NOMO-1 treated with DMSO at 0.1 percent for 48 hours (cell line): ENCODE measurements at regions not wholly inside any gene's neighbourhood (a gene's known extent, or its start where the extent isn't known, plus 50 kb on each side); places are given as distances from the start of the nearest gene placed in this dataset.

ENCODE experiments used
- DNase-seq: peaks from one replicate; lab custom pipeline; 2025; ENCODE audit not compliant: unreplicated experiment; lab: John Stamatoyannopoulos, UW

DNA sequence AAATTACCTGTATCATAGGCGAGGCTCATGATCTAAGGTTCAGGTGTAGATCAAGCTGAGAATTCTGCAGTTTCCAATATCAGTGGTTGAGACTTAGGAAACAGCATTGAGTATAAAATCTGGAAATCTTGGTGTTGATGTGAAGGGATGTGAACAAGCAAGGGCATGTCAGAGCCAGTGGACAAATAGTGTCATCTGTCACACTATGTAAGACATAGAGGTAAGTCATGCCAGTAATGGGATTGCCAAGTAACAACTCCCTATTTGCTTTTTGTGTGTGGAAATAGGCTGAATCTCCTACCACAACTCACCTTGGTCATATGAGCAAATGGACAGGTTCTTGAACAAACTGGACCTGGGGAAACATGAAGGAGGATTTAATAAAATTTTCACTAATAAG is 334.5 kb upstream of the EMCN start:
- DNase-seq = no peak

DNA sequence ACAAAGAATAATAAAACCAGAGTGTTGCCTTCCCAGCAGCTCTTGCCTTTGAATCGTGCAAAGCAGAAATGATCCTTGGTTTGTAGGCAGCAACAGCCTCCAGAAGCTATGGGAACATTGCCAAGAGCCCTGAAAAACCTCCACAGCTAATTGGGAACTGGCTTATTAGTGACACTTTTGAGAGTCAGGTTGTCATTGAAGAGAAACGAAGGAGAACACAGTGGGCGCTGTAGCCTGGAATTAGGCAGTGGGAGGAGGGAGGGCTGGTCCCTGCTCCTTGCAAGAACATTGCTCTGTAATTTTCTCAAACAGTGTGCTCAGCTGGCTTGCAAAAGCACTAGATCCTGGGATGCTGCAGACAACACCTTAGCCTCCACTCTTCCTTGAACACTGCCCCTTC is 331.5 kb upstream of the EMCN start:
- DNase-seq = no peak

DNA sequence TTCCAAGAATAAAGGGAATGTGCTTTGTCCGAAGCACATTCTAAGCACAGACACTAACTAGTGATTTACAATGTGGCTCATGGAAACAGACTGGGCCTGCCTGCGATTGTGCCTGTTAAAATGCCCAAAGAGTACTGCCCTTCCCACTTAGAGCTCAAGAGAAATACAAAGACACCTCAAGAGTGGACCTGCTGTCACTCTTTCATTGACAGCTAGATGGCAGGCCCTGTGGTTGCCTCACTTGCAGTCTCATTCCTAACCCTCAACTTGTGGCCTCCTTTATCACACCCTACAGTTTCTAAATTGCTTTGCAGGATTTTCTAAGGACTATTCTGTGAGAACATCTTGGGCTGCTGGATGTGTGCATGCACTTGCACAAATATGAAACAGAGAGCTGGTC is 331.0 kb upstream of the EMCN start:
- no peak for DNase-seq

DNA sequence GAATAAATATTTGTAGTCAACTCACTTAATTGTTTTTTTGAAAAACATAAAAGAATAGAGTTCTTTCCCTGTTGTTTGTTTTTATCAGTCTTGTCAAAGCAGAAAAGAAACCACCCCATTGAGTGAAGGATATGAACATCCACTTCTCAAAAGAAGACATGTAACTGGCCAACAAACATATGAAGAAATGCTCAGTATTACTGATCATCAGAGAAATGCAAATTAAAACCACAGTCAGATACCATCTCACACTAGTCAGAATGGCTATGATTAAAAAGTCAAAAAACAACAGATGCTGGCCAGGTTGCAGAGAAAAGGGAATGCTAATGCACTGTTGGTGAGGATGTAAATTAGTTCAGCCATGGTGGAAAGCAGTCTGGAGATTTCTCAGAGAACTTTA is 326.1 kb upstream of the EMCN start:
- no peak for DNase-seq

DNA sequence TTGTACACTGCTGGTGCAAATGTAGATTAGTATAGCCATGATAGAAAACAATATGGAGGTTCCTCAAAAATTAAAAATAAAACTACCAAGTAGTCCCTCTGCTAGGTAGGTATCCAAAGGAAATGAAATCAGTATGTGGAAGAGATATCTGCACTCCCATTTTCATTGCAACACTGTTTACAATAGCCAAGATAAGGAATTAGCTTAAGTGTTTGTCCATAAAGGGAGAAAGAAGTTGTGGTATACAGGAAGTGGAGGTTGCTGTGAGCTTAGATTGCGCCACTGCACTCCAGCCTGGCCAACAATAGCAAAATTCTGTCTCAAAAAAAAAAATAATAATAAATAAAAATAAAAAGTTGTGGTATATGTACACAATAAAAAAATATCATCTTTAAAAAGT is 325.0 kb upstream of the EMCN start:
- no peak for DNase-seq

DNA sequence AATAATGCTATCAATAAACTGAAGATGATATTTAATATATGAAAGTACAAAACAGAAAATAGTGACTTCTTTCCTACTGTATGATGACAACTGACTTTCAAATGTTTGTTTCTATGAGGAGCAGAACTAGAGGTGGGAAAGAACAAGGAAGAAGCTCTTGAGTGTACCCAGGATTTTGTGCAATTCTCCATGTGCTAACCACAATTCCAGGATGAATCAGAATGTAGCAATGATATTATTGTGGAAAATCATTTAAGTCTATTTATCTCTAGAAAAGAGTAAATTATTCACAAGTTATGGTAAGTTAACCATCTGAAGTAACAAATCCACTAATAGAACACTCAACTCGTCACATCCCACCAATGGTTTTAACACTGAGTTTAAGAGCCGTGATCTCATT is 324.1 kb upstream of the EMCN start:
- no peak for DNase-seq

DNA sequence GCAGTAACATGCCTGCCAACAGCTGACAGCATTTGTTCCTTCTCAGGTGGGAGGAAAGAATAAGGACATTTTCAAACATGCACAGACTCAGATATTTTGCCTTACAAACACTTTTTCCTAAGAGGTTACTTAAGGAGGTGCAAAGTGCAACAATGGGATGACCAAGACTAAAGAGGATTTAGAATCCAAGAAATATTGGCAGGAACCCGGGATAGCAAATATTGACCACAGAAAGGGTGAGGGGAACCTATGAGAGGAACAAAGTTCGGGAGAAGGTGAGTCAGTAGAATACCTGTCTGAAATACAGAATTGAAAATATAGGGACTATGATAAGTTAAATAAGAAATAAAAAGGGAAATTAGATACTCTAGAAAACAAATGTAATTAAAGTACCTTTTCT is 321.9 kb upstream of the EMCN start:
- DNase-seq = no peak

DNA sequence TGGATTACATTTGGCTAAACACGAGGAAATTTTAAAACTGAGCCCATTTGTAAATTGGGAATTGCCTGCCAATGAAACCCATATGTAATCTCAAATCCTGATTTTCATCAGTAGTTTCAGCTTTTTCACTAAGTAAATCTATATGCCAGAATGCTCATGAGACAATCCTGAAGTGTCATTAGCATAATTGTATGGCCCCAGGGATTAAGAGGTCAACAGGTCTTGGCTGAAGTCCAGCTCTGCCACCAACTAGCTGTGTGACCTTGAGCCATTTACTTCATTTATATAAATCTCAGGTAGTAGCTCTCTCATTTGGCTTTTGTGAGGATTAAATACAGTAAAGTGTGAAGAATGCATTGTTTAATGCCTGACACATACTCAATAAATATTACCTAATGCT is 320.5 kb upstream of the EMCN start:
- DNase-seq = no peak

DNA sequence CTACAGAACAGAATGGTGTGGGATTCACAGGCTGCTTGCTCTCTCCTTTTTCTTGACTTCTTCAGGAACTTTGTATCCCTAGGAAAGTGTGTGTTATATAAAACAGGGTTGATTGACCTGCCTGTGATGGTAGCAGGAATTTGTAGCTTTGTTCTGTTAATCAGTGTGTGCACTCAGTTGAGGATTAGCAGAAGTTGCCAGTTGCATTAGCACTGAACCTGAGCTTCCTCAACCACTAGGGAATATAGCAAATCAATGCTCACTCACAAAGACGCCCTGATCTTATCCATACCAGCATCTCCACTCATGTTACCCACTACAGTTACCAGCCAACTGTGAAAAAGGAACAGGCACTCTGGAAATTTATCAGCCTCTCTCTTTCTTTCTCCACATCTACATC is 319.1 kb upstream of the EMCN start:
- DNase-seq = no peak

DNA sequence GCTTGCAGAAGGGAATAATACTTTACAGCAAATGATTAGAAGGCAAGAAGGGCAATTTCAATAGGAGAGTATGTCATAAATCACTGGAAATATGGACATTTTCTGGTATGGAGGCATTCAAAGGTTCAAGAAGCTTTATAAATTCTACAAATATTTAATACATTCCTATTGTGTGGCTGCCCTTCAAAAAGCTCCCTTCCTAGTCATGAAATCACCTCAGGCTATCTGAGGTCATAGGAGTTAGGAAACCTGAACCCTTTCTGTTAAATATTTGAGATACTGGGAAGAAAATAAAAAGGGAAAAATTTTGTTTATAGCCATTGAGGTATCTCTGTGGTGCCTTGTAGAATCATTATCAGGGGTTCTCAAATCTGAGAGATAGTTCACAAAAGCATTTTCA is 316.8 kb upstream of the EMCN start:
- no peak for DNase-seq

DNA sequence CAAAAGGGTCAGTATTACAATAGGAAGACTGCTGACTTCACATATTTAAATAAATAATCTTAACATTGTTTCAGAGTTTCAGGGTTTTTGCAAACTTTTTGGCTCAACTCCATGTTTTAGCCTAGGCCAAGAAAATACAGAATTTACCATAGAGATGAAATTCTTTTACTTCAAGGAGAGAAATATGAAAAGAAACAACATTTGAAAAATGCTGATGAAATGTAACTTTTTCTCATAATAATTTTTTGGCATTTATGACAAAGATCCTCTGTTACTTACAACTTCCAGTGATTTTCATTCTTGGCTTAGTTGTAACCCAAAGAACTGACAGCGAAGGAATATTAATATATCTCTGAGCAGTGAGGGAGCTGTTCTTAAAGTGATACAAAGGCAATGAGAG is 316.1 kb upstream of the EMCN start:
- no peak for DNase-seq

DNA sequence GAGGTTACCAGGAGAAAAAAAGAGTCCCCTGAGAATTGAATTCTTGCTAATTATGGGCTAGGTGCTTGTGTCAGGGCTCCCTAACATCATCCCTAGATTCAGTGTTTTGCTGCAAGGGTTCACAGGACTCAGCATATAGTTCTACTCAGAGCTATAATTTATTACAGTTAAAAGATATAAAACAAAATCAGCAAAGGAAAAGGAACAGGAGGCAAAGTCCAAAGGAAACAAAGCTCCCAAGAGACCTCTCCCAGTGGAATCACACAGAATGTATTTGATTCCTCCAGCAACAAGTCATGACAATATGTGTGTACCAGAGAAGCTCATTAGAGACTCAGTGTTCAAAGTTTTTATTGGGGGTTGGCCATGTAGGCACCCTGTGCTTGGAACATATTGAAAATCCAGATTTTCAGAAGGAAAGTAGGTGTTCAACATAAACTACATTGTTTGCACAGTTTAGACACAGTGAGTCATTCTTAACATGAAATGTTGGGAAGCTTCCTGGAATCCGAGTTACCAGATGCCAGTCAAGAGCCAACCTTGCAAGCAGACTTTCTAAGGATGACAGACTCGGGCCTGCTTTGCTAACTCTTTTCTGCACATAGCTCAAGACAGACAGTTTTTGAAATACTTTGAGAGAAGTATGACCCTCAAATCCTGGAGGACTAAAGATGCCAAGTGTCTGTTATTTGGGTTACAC is 311.3 kb upstream of the EMCN start:
- no peak for DNase-seq

DNA sequence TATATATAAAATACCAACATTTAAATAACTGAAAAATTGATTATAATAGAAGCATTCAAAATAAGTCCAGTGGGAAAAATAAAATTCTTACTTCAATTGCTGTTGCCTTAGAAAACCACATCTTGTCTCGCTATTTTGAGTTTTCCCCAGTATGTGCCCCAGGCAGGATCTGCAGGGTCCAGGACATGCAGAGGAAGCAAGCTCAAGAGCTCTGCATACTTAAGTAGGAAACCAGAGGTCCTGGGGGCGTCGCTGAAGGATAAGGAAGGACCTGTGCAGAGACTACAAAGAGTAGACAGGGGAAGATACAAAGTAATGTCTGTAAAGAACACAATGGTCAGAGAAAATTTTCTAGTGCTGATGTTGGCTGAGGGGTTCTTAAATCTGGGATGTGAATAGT is 310.5 kb upstream of the EMCN start:
- DNase-seq = no peak

DNA sequence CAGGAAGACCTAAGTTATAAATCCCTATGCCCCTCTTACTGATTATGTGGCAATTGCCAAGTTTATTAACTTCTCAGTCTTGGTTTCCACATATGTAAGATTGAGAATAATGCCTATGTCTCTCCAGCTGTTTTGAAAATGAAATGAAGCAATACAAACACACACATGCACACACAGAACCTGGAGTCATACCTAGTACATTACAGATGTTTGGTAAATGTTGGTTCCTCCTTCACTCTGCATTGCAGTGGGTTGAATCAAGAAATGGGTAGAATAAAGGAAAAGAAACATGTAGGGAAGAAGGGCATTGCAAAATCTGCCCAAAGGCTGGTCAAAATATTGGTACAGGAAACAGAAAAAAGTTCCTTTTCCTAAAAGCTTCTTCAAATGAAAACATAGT is 309.9 kb upstream of the EMCN start:
- DNase-seq = no peak

DNA sequence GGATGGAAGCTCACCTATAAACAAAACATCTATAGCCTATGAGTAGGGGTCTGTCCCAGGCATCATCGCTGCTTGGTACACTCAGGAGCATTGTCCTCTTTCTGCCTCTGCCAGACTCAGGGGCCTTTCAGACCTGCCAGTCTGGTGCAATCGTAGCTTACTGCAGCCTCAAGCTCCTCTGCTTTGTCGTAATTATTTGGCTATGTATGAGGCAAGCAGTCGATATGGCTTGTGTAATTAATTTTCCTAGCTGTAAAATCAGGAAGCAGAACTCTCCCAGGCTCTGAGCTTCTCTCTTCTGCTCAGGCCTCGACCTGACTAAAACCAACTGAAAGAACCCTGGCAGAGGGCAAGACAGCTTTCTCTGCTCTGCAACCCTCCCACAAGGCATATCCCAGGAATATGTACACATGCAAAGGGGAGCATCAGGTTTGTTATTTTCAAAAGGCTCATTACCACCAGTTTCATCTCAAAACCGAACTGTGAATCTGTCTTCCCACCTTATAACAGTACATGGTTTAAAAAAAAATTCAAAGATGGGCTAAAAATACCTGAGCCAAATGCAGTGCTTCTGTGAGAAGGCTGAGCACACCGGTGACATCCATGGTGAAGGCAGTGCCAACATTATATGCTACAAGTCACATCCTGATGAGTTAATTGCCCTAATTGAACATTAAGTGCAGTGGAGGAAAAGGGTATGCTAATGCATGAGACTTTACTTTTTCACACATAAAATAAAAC is 309.2 kb upstream of the EMCN start:
- peak; percentile 88 for DNase-seq

DNA sequence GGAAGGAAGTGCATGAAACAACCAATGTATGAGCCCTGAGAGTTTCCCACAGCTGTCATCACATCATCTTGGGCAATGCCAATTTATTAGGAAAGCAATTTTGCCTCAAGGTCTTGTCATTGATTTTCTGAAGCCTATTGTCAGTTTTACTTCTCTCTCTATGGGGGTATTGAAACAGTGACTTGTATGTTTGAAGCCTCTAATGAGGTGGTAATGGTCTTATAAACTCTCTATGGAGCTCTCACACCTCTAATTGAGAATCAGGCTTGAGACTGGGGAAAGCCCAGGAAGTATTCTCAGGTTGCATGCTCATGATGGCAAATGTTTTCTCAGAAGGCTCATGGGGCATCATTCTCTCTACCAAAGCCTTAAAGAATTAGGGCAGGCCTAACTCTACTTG is 308.2 kb upstream of the EMCN start:
- DNase-seq = no peak

DNA sequence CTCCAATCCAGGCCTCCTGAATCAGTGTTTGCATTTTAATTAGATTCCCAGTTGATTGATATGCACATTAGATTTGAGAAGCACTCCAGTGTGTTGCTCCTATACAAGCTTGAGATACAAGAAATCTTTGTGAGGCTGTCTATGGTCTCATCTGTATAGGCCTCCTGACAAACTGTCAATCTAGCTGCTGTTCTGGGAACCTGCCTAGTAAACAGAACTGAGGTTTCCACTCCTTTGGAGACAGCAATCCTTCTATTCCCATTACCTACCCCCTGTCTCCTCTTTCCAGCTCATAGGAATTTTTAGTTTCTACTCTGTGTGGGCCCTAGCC is 306.1 kb upstream of the EMCN start:
- no peak for DNase-seq

DNA sequence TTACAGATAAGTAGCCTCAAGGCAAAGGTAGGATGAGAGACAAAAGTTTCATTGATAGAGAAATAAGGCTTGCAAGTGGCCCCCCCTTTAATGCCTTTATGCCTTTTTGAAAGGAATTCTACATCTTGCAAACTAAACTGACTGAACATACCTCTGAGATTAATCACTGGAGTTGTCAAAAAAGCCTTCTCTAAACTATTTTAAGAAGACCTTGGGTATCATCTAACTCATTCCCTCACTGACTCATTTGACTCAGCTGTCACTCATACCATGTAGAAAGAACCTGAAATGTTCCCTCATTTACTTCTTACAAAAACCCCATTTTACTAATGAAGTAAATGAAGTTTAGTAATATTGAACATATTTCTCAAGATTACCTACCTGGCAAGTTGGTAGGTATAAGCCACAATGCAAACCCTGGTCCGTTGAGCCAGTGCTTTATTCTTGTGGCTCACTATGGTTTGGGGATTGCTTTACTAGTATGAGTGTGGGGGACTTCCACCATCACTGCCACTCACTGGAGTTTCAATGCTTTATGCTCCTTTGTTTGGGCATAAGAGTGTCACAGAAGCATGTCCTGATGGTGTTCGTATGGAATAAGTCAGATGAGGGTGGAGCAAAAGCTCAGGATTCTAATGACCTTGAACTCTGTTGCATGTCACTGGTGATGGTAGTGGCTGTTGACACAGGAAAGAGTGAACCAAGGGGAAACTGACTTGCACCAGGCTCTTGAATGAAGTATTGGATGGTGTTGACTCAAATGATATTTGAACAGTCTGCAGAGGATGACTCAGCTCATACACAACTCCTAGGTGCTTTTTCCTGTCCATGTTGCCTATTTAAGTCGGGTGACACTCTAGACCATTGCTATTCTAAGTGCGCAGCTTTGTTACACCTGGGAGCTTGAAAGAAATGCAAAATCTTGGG is 305.5 kb upstream of the EMCN start:
- no peak for DNase-seq

DNA sequence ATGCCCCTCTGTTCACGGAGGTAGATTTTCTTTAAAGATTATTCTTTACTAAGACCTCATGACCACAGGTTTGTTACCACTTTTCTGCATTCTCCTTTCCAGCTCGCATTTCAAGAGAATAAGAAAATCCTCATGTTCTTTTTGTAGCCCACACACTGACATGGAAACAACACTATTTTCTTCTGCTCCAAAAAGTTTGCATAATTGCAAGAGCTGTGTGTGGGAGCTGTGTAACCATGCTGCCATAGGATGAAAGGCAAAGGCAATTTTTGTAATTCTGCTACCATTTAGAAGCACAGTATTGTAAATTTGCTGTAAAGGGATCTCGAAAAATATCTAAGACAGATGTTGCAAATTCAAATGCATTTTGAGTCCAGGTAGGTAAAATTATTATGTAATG is 302.4 kb upstream of the EMCN start:
- DNase-seq = no peak

DNA sequence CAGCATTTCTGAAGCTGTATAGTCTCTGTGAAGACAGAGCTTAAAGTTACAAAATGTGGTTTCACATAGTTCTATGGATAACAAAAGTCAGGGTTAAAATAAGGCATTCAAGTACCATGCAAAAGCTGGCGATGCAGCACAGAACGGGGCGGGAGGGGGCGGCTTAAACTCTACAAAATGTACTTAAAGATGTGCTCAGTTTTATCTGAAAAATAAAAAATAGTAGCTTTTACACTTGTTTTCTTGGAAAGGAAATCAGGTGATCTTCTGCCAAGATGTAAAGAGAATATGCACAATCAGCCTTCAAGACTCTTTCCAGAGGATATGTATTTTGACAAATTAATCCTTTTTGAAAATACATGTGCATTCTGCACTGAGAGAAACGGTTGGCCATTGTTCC is 301.7 kb upstream of the EMCN start:
- no peak for DNase-seq

DNA sequence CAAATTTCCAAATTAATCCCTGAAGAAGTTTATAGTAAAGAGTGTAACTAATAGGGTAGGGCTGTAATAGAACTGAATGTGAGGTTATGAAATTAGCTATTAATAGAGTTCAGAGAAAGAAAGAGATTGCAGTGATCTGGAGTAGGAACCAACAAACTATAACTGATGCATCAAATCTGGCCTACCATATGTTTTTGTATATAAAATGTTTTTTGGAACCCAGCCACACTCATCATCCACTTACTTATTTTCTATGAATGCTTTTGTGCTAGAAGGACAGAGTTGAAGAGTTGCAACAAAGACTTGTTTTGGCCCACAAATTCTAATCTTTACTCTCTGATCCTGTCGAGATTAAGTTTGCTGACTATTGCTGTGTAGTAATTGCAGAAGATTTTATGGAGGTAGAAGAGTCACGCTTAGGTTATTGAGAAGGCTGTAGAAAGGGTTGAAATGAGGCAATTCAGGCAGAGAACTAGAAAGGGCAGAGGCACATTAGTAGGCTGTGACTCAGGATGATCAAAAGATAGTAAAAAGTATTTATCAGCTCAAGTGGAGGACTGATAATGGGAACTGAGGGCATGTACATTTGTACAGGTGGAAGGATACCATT is 298.7 kb upstream of the EMCN start:
- no peak for DNase-seq

DNA sequence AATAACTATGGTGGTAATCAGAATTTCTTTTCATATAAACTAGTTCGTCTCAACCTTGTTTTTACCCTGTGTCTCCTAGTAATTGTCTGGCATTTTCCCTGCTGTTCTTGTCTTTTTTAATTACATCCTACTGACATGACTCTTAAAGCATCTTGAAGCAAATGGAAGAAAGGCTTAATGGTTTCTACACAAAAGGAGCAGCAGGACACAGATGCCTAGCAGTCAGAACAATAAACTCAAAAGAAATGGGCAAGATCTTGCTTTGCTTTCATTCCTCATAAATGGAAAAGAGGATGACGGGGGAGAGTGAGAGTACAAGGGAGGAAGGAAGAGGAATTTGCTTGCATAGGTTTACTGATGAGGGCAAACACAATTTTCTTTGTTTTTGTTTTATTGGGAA is 293.2 kb upstream of the EMCN start:
- no peak for DNase-seq
